Tibial artery (tissue), 4 donors: ENCODE measurements at regions not wholly inside any gene's neighbourhood (a gene's known extent, or its start where the extent isn't known, plus 50 kb on each side); places are given as distances from the start of the nearest gene placed in this dataset.

ENCODE experiments used
- DNase-seq, 2 donors: peaks; one replicate each; pipeline ENCODE4 v3.0.0-alpha.2; 2019
- H3K27ac ChIP-seq, 2 donors: fragments of 200-600 bp; sonication (generic) in 1 of 2; 1 replicate in 1 of 2; 2 replicates in 1 of 2; pipeline ENCODE4 v1.5.1; 2018 to 2019; ENCODE audit warnings: mild to moderate bottlenecking in 1 of 2
- H3K27me3 ChIP-seq, 2 donors: fragments of 200-600 bp; sonication (generic) in 1 of 2; one replicate each; pipeline versions ENCODE4 v1.5.1 to v1.6.0; 2016 to 2019
- H3K36me3 ChIP-seq, 3 donors: fragments of 200-600 bp; sonication (generic) in 2 of 3; one replicate each; pipeline ENCODE4 v1.5.1; 2016 to 2019; ENCODE audit warnings: mild to moderate bottlenecking in 2 of 3
- H3K4me1 ChIP-seq, 4 donors: fragments of 200-600 bp; sonication (generic) in 2 of 4; 1 replicate in 3 of 4; 2 replicates in 1 of 4; pipeline ENCODE4 v1.5.1; 2016 to 2019
- H3K4me3 ChIP-seq, 2 donors: fragments of 200-600 bp; sonication (generic) in 1 of 2; 1 replicate in 1 of 2; 2 replicates in 1 of 2; pipeline ENCODE4 v1.5.1; 2018 to 2019; ENCODE audit warnings: mild to moderate bottlenecking in 2 of 2
- H3K9me3 ChIP-seq, 3 donors: fragments of 200-600 bp; sonication (generic) in 1 of 3; one replicate each; pipeline ENCODE4 v1.5.1; 2016 to 2019
- intact Hi-C: fragments of 100-400 bp; cut with DNase I; formaldehyde crosslinking; loops from one replicate; pipeline ENCODE4 v1.15.0; 2023; ENCODE audit warnings: low total_unique reads
- TF ChIP-seq, protein P1 (sequence below), 2 experiments: fragments of 200-600 bp in 1 of 2; fragments of 450-650 bp in 1 of 2; IDR thresholded peaks; one replicate each; pipeline ENCODE4 v1.5.1; 2017 to 2019; ENCODE audit warnings: antibody characterized with exemption in 2 of 2, mild to moderate bottlenecking in 1 of 2, moderate library complexity in 1 of 2

- intact Hi-C loops, result no loop called here
- no peak overlapping the region for H3K4me3 ChIP-seq
- no peak overlapping the region for H3K27ac ChIP-seq
- DNase-seq, result no peak
- H3K36me3 ChIP-seq, result no peaks in the 10 kb centered on the region
- H3K4me1 ChIP-seq, result no peaks in the 10 kb centered on the region
- no peaks in the 10 kb centered on the region for H3K9me3 ChIP-seq
- TF ChIP-seq, protein P1, sequence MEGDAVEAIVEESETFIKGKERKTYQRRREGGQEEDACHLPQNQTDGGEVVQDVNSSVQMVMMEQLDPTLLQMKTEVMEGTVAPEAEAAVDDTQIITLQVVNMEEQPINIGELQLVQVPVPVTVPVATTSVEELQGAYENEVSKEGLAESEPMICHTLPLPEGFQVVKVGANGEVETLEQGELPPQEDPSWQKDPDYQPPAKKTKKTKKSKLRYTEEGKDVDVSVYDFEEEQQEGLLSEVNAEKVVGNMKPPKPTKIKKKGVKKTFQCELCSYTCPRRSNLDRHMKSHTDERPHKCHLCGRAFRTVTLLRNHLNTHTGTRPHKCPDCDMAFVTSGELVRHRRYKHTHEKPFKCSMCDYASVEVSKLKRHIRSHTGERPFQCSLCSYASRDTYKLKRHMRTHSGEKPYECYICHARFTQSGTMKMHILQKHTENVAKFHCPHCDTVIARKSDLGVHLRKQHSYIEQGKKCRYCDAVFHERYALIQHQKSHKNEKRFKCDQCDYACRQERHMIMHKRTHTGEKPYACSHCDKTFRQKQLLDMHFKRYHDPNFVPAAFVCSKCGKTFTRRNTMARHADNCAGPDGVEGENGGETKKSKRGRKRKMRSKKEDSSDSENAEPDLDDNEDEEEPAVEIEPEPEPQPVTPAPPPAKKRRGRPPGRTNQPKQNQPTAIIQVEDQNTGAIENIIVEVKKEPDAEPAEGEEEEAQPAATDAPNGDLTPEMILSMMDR (IDR thresholded peaks at IDR 0.05), result no peak
- no peaks in the 10 kb centered on the region for H3K27me3 ChIP-seq
These were observed 130.1 kb upstream of the SOX2 start for GRCh38 chr3:181581656-181582055.

GRCh38 chr3:181578743-181579142, 133.0 kb upstream of the SOX2 start:
- Histone ChIP-seq H3K4me1 (no peaks in the 10 kb centered on the region), H3K36me3 (no peaks in the 10 kb centered on the region), H3K9me3 (no peaks in the 10 kb centered on the region), H3K27me3 (no peaks in the 10 kb centered on the region), H3K4me3 (no peak overlapping the region), H3K27ac (no peak overlapping the region)
- intact Hi-C loops, result no loop called here
- TF ChIP-seq, protein P1 (IDR thresholded peaks at IDR 0.05), result no peak
- no peak for DNase-seq

- Histone ChIP-seq H3K9me3 (no peaks in the 10 kb centered on the region), H3K27ac (no peak overlapping the region), H3K27me3 (no peaks in the 10 kb centered on the region), H3K4me1 (no peaks in the 10 kb centered on the region), H3K36me3 (no peaks in the 10 kb centered on the region), H3K4me3 (no peak overlapping the region)
- intact Hi-C loops, result no loop called here
- TF ChIP-seq, protein P1 (IDR thresholded peaks at IDR 0.05), result no peak
- no peak for DNase-seq
These were observed 139.3 kb upstream of the SOX2 start for GRCh38 chr3:181572432-181572831.

DNA sequence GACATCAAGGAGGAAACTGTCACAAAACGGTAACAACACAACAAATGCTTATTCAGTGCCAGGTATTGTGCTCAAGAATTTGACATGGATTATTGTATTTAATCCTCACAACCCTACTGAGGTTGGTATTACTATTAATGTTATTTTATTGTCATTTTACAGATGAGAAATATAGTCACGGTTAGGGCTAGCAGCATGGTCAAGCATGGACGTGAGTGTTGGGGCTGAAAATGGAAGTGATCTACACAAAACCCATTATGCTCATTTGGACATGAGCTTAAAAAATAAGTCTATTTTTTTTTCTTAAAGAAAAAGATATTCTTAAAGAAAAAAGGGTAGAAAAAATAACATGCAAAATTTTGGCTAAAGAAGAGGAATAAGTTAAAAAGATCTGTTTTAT, 141.3 kb upstream of the SOX2 start:
- no peaks in the 10 kb centered on the region for H3K9me3 ChIP-seq
- no peaks in the 10 kb centered on the region for H3K36me3 ChIP-seq
- no peaks in the 10 kb centered on the region for H3K27me3 ChIP-seq
- H3K4me3 ChIP-seq, result no peak overlapping the region
- no peaks in the 10 kb centered on the region for H3K4me1 ChIP-seq
- no peak for DNase-seq
- TF ChIP-seq, protein P1 (IDR thresholded peaks at IDR 0.05), result no peak
- H3K27ac ChIP-seq, result no peak overlapping the region
- intact Hi-C loops, result no loop called here

DNA sequence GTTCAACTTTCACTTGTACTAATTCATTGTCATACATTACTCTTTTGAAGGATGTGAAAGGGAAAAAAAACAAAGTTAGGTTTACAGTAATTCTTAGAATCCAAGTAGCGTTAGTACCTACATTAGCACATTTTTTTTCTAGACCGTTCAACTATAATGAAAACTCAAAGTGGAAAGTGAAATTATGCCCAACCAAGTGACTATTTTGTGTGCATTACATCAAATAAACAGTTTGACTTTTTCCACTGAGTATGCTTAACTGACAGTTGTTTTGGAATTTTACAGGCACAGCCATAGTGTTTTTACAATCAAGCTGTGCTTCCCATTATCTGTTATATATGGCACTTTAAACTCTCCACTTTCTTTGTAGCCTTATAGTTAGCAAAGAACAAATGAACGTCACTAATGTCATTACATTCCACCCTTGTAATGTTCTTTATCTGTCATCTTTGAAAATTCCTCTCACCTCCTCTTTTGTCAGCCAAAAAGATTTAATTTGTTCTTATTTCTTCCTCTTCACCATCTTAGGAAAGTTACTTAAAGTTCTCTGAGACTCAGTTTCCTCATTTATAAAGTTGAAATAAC, 142.3 kb upstream of the SOX2 start:
- Histone ChIP-seq H3K4me1 (no peaks in the 10 kb centered on the region), H3K4me3 (no peak overlapping the region), H3K27me3 (no peaks in the 10 kb centered on the region), H3K9me3 (no peaks in the 10 kb centered on the region), H3K36me3 (no peaks in the 10 kb centered on the region), H3K27ac (no peak overlapping the region)
- DNase-seq, result no peak
- TF ChIP-seq, protein P1 (IDR thresholded peaks at IDR 0.05), result no peak
- intact Hi-C loops, result no loop called here

- Histone ChIP-seq H3K27ac (no peak overlapping the region), H3K4me1 (no peaks in the 10 kb centered on the region), H3K9me3 (no peaks in the 10 kb centered on the region), H3K4me3 (no peak overlapping the region), H3K36me3 (no peaks in the 10 kb centered on the region), H3K27me3 (no peaks in the 10 kb centered on the region)
- DNase-seq, result no peak
- TF ChIP-seq, protein P1 (IDR thresholded peaks at IDR 0.05), result no peak
- intact Hi-C loops, result no loop called here
These were observed 143.0 kb upstream of the SOX2 start for GRCh38 chr3:181568693-181569092.
